Heart left ventricle (tissue), 16 donors: ENCODE measurements at regions not wholly inside any gene's neighbourhood (a gene's known extent, or its start where the extent isn't known, plus 50 kb on each side); places are given as distances from the start of the nearest gene placed in this dataset.

Source experiments
- ATAC-seq, 4 donors: fragments of 200-7000 bp; cut with Tn5 transposase; one replicate each; pipeline ENCODE4 v1.9.1; 2020 to 2022; ENCODE audit warnings: moderate library complexity in 4 of 4, mild to moderate bottlenecking in 3 of 4, moderate number of reproducible peaks in 1 of 4
- DNase-seq, 5 donors: peaks; one replicate each; pipeline ENCODE4 v3.0.0-alpha.2; 2020
- H3K27ac ChIP-seq, 12 donors: fragments of 200-600 bp; sonication (generic) in 4 of 12; one replicate each; pipeline versions ENCODE4 v1.5.0 to v1.8.0; 2016 to 2022; ENCODE audit warnings: mild to moderate bottlenecking in 2 of 12
- H3K27me3 ChIP-seq, 9 donors: fragments of 200-600 bp; sonication (generic) in 2 of 9; one replicate each; pipeline versions ENCODE4 v1.5.1 to v1.8.0; 2016 to 2022; ENCODE audit warnings: mild to moderate bottlenecking in 3 of 9
- H3K36me3 ChIP-seq, 9 donors: fragments of 200-600 bp; sonication (generic) in 2 of 9; one replicate each; pipeline versions ENCODE4 v1.5.0 to v1.8.0; 2018 to 2022; ENCODE audit warnings: mild to moderate bottlenecking in 2 of 9
- H3K4me1 ChIP-seq, 12 donors: fragments of 200-600 bp; sonication (generic) in 4 of 12; one replicate each; pipeline versions ENCODE4 v1.5.0 to v1.8.0; 2016 to 2022; ENCODE audit warnings: mild to moderate bottlenecking in 3 of 12
- H3K4me3 ChIP-seq, 12 donors: fragments of 200-600 bp; sonication (generic) in 4 of 12; one replicate each; pipeline versions ENCODE4 v1.5.0 to v1.8.0; 2017 to 2022; ENCODE audit warnings: mild to moderate bottlenecking in 9 of 12, moderate library complexity in 4 of 12
- H3K9me3 ChIP-seq, 12 donors: fragments of 200-600 bp; sonication (generic) in 4 of 12; one replicate each; pipeline versions ENCODE4 v1.5.0 to v1.8.0; 2016 to 2022; ENCODE audit warnings: mild to moderate bottlenecking in 1 of 12
- CTCF ChIP-seq, 12 donors: fragments of 200-600 bp; sonication (generic) in 4 of 12; IDR thresholded peaks; one replicate each; pipeline versions ENCODE4 v1.5.0 to v1.8.0; 2018 to 2022; ENCODE audit warnings: antibody characterized with exemption in 12 of 12, mild to moderate bottlenecking in 5 of 12
- POLR2A ChIP-seq, 2 donors: fragments of 450-650 bp; IDR thresholded peaks; one replicate each; pipeline ENCODE4 v1.6.1; 2017; ENCODE audit warnings: antibody characterized with exemption in 2 of 2, mild to moderate bottlenecking in 2 of 2, moderate library complexity in 2 of 2
- WGBS, 4 donors: extraction: QIAGEN DNeasy Blood & Tissue Kit in 2 of 4; methylation state at CpG; one replicate each; pipeline versions ENCODE4 v1.1.5 to v1.1.7; 2013 to 2018; 5-methylcytosine and 5-hydroxymethylcytosine counted together
- intact Hi-C, 10 donors: fragments of 100-400 bp; cut with DNase I; formaldehyde crosslinking; loops; one replicate each; pipeline versions ENCODE4 v1.11.1 to v1.14.2; 2022
- donor health status: ischemic (EF 13 %, LVEDD 7.1; RV severe dilation, severe dysfunction).
- donor health status: healthy with polysubstance abuse.
- donor health status: DM: no; HTN: yes; CAD: no.
- donor health status: DM: no; HTN: no; CAD: no.
- donor health status: ischemic (EF 25% LVEDD 6.9; RV normal size, moderate dysfunction).
- donor health status: ischemic (EF 25% LVEDD 5.7; RV mildly dilated, moderate dysfunction).
- donor health status: healthy.
- donor health status: DM: yes; HTN: yes; CAD: no.
- donor health status: ischemic (EF 35%, LVEDD 5.7; RV mildly dilated, moderate dysfunction).
- donor health status: nonischemic (EF 11% LVEDD 7.7; RV severe dilation, severe dysfunction).
- donor health status: DM: yes; HTN: yes; CAD: no.
- donor health status: PGD.
- donor health status: ischemic (EF 29% LVEDD 5.4; RV normal size, mild dysfunction).
- donor health status: nonischemic (EF 23%, LVEDD 6.1; RV moderate dilation, normal function).

- intact Hi-C loops = no loop called here
- H3K36me3 ChIP-seq = no peaks in the 10 kb centered on the region
Measured at GRCh38 chr2:2636813-2637212, 305.7 kb upstream of the MYT1L start.

GRCh38 chr2:2635025-2635528, 304.0 kb upstream of the MYT1L start:
- WGBS, 4 donors = 71 to 85% (median 79%) methylated on average over 6 of the region's 6 CpGs
- DNase-seq = no peak
- Histone ChIP-seq H3K9me3 (no peaks in the 10 kb centered on the region), H3K27me3 (peaks cover 0 to 12% (median 3%) of the 10 kb centered on the region in 9 donors), H3K4me1 (no peaks in the 10 kb centered on the region), H3K36me3 (no peaks in the 10 kb centered on the region), H3K4me3 (no peak overlapping the region), H3K27ac (no peak overlapping the region)
- ATAC-seq = no peak
- intact Hi-C loops = no loop called here
- TF ChIP-seq POLR2A (IDR thresholded peaks at IDR 0.05) (no peak), CTCF (IDR thresholded peaks at IDR 0.05) (no peak)

More at GRCh38 chr2:2636813-2637212, 305.7 kb upstream of the MYT1L start:
- no peak for TF ChIP-seq POLR2A (IDR thresholded peaks at IDR 0.05)
- TF ChIP-seq CTCF (IDR thresholded peaks at IDR 0.05) = no peak
- DNase-seq (no peak), ATAC-seq (no peak)
- H3K27me3 ChIP-seq = peaks cover 0 to 14% (median 3%) of the 10 kb centered on the region in 9 donors
- H3K4me3 ChIP-seq = no peak overlapping the region
- no peak overlapping the region for H3K27ac ChIP-seq
- 86 to 96% (median 89%) methylated on average over 5 of the region's 5 CpGs for WGBS, 4 donors
- H3K9me3 ChIP-seq = no peaks in the 10 kb centered on the region
- no peaks in the 10 kb centered on the region for H3K4me1 ChIP-seq

GRCh38 chr2:2633017-2633416, 301.9 kb upstream of the MYT1L start:
- TF ChIP-seq CTCF (IDR thresholded peaks at IDR 0.05) (no peak), POLR2A (IDR thresholded peaks at IDR 0.05) (no peak)
- intact Hi-C loops = no loop called here
- 39 to 67% (median 45%) methylated on average over 7 to 8 of the region's 8 CpGs for WGBS, 4 donors
- DNase-seq = no peak
- no peaks in the 10 kb centered on the region for H3K36me3 ChIP-seq
- ATAC-seq = no peak
- H3K9me3 ChIP-seq = no peaks in the 10 kb centered on the region
- H3K4me3 ChIP-seq = no peak overlapping the region
- peaks cover 0 to 4% (median 0%) of the 10 kb centered on the region in 9 donors for H3K27me3 ChIP-seq
- no peak overlapping the region for H3K27ac ChIP-seq
- H3K4me1 ChIP-seq = no peaks in the 10 kb centered on the region

GRCh38 chr2:2623939-2624338, 292.9 kb upstream of the MYT1L start:
- whole genome bisulfite sequencing, 4 donors = 30 to 36% (median 33%) methylated on average over 6 of the region's 6 CpGs
- no peak for ATAC-seq
- peaks cover 0 to 17% (median 0%) of the 10 kb centered on the region in 9 donors for H3K27me3 ChIP-seq
- no peaks in the 10 kb centered on the region for H3K36me3 ChIP-seq
- TF ChIP-seq POLR2A (IDR thresholded peaks at IDR 0.05) (no peak), CTCF (IDR thresholded peaks at IDR 0.05) (no peak)
- no peak for DNase-seq
- H3K4me1 ChIP-seq = no peaks in the 10 kb centered on the region
- H3K27ac ChIP-seq = no peak overlapping the region
- intact Hi-C loops = no loop called here
- no peak overlapping the region for H3K4me3 ChIP-seq
- peaks cover 0 to 10% (median 0%) of the 10 kb centered on the region in 12 donors for H3K9me3 ChIP-seq
